ENCODE measurements at regions not wholly inside any gene's neighbourhood (a gene's known extent, or its start where the extent isn't known, plus 50 kb on each side); places are given as distances from the start of the nearest gene placed in this dataset.

DNA sequence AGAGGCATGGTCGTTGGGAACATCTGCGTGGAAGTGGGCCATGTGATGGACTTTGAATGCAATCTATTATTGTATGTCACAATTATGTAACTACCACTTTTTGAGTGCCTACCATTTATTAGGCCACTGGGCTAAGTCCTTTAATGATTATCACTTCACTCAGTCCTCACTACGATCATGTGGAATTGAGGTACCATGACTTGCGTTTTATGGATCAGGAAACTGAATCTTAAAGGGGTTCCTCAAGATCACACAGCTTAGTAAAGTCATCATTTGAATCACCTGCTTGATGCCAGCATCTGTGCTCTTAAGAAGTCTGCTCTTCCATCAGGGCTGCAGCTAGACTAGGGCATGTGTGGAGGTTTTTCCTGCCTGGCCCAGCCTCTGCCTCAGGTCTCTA lies 136.7 kb downstream of the DAD1 start:
- Histone ChIP-seq H2BK20ac (ENCODE audit: low read depth, low read length) (no peak overlapping the region), H3K4me2 (ENCODE audit: low read depth, low read length) (no peak overlapping the region), H2BK15ac (ENCODE audit: low read depth, low read length) (no peak overlapping the region), H2AK5ac (ENCODE audit: low read depth, low read length) (no peak overlapping the region), H2BK5ac (ENCODE audit: low read depth, low read length, poor library complexity, severe bottlenecking) (no peak overlapping the region), H3K4me1 (ENCODE audit: control insufficient read depth, insufficient read depth, low read length) (no peaks in the 10 kb centered on the region), H3K27me3 (ENCODE audit: control insufficient read depth, insufficient read depth, low read length) (peaks cover 61% of the 10 kb centered on the region), H2BK120ac (ENCODE audit: low read depth, low read length) (no peak overlapping the region), H3K27ac (ENCODE audit: insufficient read depth, low read length) (no peak overlapping the region), H4K20me1 (ENCODE audit: insufficient read depth, low read length) (no peaks in the 10 kb centered on the region), H2AK9ac (replicated peaks; ENCODE audit: low read depth, low read length, poor library complexity) (no peak overlapping the region), H3K23ac (ENCODE audit: low read depth, low read length) (no peak overlapping the region), H3K14ac (replicated peaks; ENCODE audit: low read depth, low read length) (no peak overlapping the region), H3K4ac (ENCODE audit: low read depth, low read length) (no peak overlapping the region), H3K9me1 (ENCODE audit: insufficient read depth, low read length) (no peaks in the 10 kb centered on the region), H4K5ac (ENCODE audit: low read depth, low read length) (no peak overlapping the region), H3K36me3 (ENCODE audit: control insufficient read depth, insufficient read depth, low read length) (no peaks in the 10 kb centered on the region), H3K56ac (ENCODE audit: extremely low read depth, insufficient read depth, low read length) (no peak overlapping the region), H3K79me1 (ENCODE audit: low read depth in 1 of 2, low read length in 2 of 2) (no peaks in the 10 kb centered on the region), H3K18ac (ENCODE audit: low read depth, low read length) (no peak overlapping the region), H4K91ac (ENCODE audit: insufficient read depth, low read depth, low read length) (no peak overlapping the region), H3K4me3 (ENCODE audit: insufficient read depth, low read depth, low read length) (no peak overlapping the region), H3K9ac (ENCODE audit: low read depth, low read length) (no peak overlapping the region), H3K9me3 (ENCODE audit: control insufficient read depth, insufficient read depth, low read length) (no peaks in the 10 kb centered on the region), H2AFZ (replicated peaks; ENCODE audit: low read length, poor library complexity) (no peak overlapping the region), H4K8ac (ENCODE audit: low read depth in 2 of 2, low read length in 2 of 2) (no peak overlapping the region)
- in situ Hi-C loops (cut with MboI; ENCODE audit: low sequenced_read_pairs): no loop called here
- DNase-seq (no peak), ATAC-seq (ENCODE audit: low read depth) (no peak)
- dilution Hi-C loops (cut with HindIII; ENCODE audit: low sequenced_read_pairs, unreplicated experiment): no loop called here
- TF ChIP-seq POLR2A (IDR thresholded peaks at IDR 0.05; ENCODE audit: low read depth, low read length) (no peak), MAZ (IDR thresholded peaks at IDR 0.05; ENCODE audit: borderline replicate concordance, low read depth, low read length) (no peak), CHD1 (IDR thresholded peaks at IDR 0.05; ENCODE audit: low read depth, low read length) (no peak), NFE2L2 (IDR thresholded peaks at IDR 0.05; ENCODE audit: low read depth, low read length) (peak; percentile 64)
- no CpG with 5 or more reads among the region's 4 CpGs for WGBS, 2 experiments (ENCODE audit: extremely low coverage in 2 of 2, insufficient read length in 1 of 2)
- POLR2A ChIA-PET (ENCODE audit: unreplicated experiment): no interaction called here
- CTCF ChIA-PET: no interaction called here
- BruUV-seq (replicated peaks): no TSS peak
- intact Hi-C loops (cut with micrococcal nuclease): no loop called here

Measured in IMR-90 (cell line).